ENCODE measurements at regions not wholly inside any gene's neighbourhood (a gene's known extent, or its start where the extent isn't known, plus 50 kb on each side); places are given as distances from the start of the nearest gene placed in this dataset.

DNA sequence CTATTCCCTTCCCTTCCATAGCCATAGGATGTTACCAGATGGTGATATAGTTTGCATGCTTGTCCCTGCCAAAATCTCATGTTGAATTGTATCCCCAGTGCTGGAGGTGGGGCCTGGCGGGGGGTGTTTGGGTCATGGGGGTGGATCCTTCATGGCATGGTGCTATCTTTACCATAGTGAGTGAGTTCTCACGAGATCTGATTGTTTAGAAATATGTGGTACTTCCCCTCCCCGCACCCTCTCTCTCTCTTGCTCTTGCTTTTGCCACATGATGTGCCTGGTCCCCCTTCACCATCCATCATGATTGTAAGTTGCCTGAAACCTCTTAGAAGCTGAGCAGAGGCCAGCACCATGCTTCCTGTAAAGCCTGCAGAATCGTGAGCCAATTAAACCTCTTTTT, 181.3 kb downstream of the CAND1 start (continued):
- TF ChIP-seq, protein P1, sequence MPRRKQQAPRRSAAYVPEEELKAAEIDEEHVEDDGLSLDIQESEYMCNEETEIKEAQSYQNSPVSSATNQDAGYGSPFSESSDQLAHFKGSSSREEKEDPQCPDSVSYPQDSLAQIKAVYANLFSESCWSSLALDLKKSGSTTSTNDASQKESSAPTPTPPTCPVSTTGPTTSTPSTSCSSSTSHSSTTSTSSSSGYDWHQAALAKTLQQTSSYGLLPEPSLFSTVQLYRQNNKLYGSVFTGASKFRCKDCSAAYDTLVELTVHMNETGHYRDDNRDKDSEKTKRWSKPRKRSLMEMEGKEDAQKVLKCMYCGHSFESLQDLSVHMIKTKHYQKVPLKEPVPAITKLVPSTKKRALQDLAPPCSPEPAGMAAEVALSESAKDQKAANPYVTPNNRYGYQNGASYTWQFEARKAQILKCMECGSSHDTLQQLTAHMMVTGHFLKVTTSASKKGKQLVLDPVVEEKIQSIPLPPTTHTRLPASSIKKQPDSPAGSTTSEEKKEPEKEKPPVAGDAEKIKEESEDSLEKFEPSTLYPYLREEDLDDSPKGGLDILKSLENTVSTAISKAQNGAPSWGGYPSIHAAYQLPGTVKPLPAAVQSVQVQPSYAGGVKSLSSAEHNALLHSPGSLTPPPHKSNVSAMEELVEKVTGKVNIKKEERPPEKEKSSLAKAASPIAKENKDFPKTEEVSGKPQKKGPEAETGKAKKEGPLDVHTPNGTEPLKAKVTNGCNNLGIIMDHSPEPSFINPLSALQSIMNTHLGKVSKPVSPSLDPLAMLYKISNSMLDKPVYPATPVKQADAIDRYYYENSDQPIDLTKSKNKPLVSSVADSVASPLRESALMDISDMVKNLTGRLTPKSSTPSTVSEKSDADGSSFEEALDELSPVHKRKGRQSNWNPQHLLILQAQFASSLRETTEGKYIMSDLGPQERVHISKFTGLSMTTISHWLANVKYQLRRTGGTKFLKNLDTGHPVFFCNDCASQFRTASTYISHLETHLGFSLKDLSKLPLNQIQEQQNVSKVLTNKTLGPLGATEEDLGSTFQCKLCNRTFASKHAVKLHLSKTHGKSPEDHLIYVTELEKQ (CRISPR knock-in tag; IDR thresholded peaks at IDR 0.05), result no peak
- TF ChIP-seq EZH2 (IDR thresholded peaks at IDR 0.05; ENCODE audit: borderline replicate concordance, low read depth, low read length), result no peak
- no peak for TF ChIP-seq CLOCK (CRISPR knock-in tag; IDR thresholded peaks at IDR 0.05; ENCODE audit: borderline replicate concordance)
- no peak for TF ChIP-seq ZNF3 (CRISPR knock-in tag; IDR thresholded peaks at IDR 0.05)
- no peak for TF ChIP-seq GATAD2B (IDR thresholded peaks at IDR 0.05; ENCODE audit: borderline replicate concordance)
- TF ChIP-seq ZNF134 (CRISPR knock-in tag; conservative IDR thresholded peaks at IDR 0.05), result no peak
- no peak for TF ChIP-seq NCOR1 (IDR thresholded peaks at IDR 0.05)
- no peak for TF ChIP-seq ZFPM2 (CRISPR knock-in tag; IDR thresholded peaks at IDR 0.05)
- TF ChIP-seq MYC (IDR thresholded peaks at IDR 0.05; ENCODE audit: low read depth, low read length), result no peak
- no peak for TF ChIP-seq MYC (CRISPR knock-in tag; IDR thresholded peaks at IDR 0.05; ENCODE audit: borderline replicate concordance, low read depth)

Data from K562 (cell line).